ENCODE measurements at regions not wholly inside any gene's neighbourhood (a gene's known extent, or its start where the extent isn't known, plus 50 kb on each side); places are given as distances from the start of the nearest gene placed in this dataset.

- TF ChIP-seq ZNF274 (IDR thresholded peaks at IDR 0.05; ENCODE audit: low read depth, low read length), result no peak
- TF ChIP-seq YY1 (IDR thresholded peaks at IDR 0.05; ENCODE audit: insufficient read depth, insufficient read length), result no peak
- TF ChIP-seq SUZ12 (IDR thresholded peaks at IDR 0.05; ENCODE audit: extremely low read depth, insufficient read depth, insufficient read length), result no peak
Measured at GRCh38 chr3:188021041-188021440, 132.9 kb upstream of the LPP start.
